NOMO-1 (cell line): ENCODE measurements at regions not wholly inside any gene's neighbourhood (a gene's known extent, or its start where the extent isn't known, plus 50 kb on each side); places are given as distances from the start of the nearest gene placed in this dataset.
A peak's percentile ranks its signal among the peaks of the same experiment; 100 is the strongest.

ENCODE experiments used
- DNase-seq, 2 experiments: peaks; one replicate each; lab custom pipeline; 2025; ENCODE audit not compliant: unreplicated experiment in 2 of 2; lab: John Stamatoyannopoulos, UW

DNA sequence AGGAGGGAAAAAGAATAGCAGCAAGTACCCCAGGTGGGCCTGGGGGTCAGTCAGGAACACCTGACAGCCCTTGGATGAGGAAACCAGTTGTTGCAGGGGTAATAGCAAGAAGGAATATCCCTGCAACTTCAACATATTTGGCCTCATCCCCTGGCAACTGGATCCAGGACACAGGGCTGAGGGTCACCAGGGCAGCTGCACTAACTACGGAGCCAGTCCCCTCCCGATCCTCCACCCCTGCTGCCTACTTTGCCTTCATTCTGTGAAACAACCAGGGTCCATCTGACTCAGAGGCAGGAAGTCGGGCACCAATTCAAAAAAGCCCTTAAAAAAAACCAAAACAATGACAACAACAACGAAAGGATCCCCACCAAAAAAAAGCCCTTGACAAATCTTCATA lies 52.9 kb downstream of the FRMPD3 start:
- no peak for DNase-seq

DNA sequence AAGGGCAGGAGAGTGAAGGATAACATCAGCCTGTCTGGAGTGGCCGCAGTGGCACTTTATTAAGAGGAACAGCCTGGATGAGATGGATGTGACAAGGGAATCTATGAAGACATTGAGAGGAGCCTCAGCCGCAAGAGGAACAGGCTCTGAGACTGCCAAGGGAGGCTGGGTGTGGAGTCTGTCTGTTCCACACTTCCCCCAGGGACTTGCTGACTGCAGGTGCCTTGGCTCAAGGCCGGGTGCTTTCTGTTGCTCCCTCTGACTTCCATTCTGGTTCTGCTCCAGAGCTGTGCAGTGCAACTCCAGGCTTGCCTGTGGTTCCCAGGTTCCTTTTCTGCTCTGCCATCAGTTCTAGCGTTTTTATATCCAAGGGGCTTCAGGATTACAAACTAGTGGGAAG lies 54.6 kb downstream of the FRMPD3 start:
- DNase-seq: no peak

DNA sequence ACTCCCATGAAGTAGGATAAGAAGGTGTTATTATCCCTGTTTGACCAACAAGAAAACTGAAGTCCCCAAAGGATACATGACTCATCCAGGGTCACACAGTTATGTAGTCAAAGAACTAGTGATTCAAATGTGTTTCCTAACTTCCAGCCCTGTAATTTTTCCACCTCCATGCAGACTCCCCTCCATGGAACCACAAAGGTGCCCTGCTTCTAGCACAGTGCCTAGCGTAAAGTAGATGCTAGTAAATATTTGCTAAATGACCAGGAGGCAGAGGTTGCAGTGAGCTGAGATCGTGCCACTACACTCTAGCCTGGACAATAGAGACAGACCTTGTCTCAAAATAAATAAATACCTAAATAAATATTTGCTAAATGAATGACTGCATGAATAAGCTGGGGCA lies 55.8 kb downstream of the FRMPD3 start:
- no peak for DNase-seq

DNA sequence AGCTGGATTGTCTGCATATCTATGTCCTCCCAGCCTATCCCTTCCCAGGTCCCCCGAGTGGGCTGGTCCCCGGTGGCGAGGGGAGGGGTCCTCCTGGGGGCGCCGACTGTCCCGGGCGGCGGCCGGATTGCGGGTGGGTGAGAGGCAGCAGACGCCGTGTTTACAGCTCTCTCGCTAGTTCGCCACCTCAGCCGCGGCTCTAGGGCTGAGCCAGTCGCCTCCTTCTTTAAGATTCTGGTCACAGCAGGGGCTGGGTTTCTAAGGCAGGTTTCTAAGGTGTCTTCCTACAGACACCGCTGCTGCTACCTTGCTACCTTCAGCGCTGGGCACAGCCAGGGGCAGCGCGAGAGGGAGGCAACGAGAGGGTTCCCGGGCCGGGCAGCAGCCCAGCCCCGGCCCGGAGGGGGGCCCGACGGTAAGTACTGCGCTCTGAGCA lies 57.2 kb downstream of the FRMPD3 start:
- DNase-seq: no peak

DNA sequence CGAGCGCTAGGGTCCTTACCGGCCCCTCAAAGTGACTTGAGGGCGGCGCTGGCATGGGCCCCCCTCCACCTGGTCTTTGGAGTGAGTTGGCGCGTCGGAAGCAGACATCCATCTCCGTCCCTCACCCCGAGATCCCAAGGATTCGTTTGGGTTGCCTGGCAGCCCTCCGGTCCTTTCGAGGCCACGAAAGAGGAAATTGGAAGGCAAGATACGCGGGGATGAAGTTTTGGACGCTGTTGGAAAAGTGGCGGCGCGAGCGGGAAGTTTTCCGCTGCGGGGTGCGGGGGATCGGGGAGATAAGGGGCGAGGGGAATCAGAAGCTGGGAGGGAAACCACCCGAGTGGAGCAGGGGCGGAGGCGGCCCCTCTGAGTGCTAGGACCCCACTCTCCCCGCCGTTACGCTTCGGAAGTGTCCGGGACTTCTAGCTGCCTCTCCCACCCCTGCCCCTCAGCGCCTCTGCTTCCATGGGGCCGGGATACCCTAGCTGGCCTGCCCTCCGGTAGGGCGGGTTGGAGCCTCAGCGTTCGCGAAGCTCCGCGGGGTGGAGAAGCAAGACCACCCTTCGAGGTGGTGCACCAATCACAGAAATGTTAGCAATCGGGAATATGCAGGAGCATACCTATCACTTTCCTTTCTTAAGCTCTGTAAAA lies 57.8 kb downstream of the FRMPD3 start:
- DNase-seq: no peak

DNA sequence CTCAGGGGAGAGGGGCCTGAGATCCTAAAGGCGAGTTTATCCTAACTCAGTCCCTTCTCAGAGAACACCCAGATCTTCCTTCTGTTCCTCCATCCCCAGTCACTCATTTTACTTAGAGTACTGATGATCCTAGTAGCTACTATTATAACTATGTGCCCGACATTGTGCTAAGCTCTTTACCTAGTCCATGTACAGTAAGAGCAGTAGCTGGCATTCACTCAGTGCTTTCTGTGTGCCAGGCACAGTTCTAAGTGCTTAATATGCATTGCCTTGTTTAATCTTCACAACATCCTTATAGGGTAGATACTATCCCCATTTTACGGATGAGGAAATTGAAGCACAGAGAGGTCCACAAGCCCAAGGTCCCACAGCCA lies 58.3 kb downstream of the FRMPD3 start:
- no peak for DNase-seq

DNA sequence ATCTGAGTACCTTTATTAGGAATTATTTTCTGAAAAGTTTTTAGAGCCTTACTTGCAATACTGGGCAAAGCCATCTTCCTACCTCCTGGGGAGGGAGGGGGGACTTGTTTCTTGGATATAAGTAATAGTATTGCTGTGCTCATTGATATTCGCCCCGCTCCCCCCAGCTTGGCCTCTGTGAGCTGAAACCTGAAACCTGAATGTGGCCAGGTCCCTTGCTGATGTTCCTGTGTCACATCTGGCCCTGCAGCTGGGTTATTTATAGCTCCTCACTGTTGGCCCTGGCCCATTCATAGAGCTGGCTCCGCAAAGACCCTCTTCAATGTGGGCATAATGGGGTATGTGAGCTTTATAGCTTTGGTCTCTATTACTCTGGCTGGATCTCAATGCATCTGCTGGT lies 59.5 kb downstream of the FRMPD3 start:
- no peak for DNase-seq

DNA sequence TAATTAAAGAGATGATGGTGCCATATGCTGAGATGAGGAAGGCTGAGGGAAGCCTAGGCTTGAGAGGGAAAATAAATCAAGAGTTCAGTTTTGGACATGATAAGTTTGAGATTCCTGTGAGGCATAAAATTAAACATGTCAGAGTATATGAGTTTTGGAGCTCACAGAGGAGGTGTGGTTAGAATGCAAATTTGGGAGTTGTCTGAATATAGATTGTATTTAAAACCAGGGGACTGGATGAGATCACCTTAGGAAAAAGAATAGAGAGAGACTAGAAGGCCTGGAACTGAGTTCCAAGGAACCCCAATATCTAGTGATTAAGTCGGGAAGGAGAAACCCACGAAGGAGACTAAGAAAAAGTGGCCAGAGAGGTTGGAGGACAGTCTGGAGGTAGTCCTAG lies 65.5 kb downstream of the FRMPD3 start:
- DNase-seq: no peak

DNA sequence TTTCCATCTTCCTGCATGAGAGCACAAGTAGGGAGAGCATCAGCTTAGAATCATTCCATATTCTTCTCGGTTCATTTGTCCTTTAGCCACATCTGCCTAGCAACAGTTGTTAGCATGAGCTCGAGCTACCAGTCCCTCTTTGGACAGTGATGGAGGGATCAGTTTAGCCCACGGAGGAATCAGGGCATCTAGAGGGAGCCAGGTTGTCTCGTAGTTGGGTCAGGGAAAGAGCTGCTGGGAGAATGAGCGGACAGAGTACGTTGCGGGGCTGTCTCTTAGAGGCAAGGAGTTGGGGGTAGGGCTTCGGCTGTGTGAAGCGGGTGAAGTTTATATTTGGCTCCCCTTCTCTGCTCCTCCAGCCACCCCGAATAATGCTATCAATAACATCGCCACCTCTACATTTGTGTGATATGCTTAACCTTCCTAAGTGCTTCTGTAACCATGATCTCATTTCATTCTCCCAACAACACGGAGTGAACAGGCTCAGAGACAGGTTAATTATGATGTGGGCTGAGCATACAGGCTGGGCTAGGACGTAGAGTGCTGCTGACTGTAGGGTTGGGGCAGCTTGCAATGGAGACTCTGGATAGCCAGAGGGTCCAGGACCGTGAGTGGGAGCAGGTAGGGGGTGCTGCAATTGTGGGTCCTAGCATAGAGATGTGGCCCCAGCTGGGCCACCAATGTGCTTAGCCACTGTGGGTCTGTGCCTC lies 72.6 kb downstream of the FRMPD3 start:
- no peak for DNase-seq

DNA sequence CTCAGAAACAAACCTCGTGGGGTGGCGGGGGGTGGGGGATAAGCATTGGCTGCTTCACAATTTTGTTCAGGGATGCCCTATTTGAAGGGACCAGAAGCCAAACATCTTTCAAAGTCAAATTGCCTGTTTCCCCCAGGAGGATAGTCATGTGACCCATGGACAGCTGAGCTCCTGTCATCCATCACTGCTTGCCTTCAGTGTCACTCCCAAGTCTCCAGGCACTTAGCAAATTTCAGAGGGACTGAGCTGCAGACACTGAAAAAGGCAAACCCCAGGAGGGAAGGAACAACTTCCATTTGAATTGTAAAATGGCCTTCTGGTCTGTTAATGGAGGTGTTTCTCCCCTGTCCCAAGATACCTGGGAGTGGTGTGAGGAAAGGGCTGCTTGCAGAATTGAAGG lies 73.4 kb downstream of the FRMPD3 start:
- no peak for DNase-seq

DNA sequence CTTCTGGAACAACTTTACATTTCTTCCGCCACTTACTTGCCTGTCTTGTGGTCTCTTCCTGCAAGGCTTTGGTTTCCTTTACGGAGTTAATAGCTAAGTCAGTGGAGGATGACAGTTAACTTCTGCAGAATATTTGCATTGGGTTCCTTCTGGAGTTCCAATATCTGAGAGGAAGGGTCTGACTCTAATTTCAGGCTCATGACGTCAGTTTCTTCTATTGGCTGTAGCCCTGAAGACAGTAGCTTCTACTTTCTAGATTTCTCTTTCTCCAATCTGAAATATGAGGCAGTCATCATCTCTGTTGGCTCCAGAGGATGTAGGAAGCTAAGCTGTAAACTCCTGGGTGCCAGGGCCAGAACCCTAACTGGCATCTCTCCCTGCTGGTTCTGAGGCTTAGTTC lies 76.7 kb downstream of the FRMPD3 start:
- DNase-seq: no peak

DNA sequence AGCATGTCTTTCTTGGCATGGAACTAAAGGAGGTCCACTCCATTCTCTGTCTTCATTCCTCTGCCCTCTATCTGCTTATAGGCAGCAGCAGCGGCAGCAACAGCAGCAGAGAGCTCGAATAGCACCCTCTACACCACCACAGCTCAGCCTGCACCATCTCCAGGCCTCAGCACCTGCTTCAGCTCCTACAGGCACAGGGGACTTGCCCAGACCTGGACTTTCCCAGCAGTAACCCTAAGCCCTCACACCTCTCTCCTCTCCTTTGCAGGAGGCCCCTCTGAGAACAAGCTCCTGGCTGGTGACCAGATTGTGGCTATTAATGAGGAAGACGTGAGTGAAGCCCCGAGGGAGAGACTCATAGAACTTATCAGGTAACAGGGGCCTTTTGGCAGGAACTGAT lies 80.7 kb downstream of the FRMPD3 start:
- DNase-seq: no peak

DNA sequence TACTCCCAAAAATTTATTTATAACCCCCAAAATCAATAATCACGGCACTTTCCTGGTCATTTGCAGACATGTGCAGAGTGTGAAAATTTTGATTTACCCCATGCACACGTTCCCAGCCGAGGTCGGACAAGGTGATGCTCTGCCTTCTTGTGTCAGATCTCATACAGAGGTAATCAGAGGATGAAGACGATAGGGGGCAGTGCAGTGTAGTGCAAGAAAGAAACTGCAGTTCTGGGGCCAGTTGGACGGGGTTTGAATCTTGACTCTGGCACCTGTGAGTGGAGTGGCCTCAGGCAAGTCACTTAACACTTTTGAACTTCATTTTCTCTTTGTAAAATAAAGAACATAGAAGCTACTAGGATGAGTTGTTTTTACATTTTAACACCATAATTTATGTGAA lies 88.4 kb downstream of the FRMPD3 start:
- peak; percentile 10 to 29 for DNase-seq

DNA sequence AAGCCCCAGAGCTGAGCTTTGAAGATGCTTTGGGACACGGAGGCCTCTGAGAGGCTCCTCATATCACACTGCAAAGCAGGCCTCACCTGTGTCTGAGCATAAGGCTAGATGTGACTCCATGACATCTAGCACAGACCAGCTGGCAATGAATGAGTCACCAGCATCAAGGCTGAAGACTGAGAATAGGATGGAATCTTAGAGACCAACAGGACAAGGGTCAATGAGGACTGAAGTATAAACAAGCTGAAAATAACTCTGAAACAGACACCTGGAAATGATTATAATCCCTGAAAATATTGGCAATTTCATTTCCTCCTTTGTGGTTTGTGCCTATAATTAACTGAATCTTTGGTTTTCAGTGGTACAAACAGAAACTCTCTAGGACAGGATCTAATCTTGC lies 87.1 kb upstream of the PRPS1 start:
- no peak for DNase-seq

DNA sequence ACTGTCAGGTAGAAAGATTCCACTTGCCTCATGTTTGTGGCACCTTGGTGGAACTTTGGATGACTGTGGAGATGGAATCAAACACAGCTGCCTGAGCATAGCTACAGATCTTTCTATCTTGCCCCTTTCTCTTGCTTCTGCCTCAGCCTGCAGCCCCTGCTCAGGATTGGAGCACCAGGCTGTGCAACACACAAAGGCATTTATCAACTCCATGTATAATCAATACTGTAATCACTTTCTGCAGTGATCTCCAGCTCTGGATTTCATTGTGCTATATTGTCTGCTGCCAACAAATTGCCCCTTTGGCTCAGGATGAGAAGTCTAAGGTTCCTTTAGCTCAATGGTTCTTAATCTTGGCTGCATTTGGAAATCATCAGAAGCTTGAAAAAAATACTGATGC lies 86.3 kb upstream of the PRPS1 start:
- no peak for DNase-seq

DNA sequence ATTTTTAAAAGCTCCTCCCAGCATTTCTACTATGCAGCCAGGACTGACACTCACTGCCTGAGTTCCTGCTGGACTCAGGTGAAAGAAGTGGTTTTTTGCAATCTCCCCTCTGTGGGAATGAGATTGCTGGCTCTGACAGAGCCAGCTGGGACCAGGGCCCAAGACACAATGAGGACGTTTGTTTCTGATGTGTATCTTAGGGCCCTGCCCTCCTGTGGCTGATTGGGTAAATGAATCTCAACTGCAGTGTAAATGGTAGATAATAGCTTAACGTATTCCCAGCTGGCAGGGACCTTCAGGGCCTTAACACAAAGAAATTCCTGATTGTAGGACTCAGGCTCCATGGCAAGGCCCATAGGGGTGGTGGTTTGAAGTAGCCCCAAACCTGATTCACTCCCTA lies 85.8 kb upstream of the PRPS1 start:
- DNase-seq: no peak

DNA sequence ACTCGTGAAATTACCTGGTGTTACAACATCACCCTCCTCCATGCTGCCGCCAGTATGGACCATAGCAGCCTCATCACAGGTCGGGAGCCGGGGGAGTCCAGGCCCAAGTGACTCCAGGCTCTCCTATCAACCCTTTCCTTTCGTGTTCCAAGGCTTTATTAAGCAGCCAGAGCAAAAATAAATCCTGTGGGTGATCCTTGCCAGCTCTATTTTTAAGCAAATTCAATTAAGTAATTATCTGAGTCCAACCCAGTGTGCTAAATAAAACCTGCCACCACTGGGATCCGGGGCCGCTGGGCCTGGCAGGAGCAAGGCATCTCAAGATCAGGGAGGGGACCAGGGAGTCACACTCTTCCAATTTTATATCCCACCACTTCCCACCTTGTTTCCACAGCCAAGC lies 80.7 kb upstream of the PRPS1 start:
- DNase-seq: no peak

DNA sequence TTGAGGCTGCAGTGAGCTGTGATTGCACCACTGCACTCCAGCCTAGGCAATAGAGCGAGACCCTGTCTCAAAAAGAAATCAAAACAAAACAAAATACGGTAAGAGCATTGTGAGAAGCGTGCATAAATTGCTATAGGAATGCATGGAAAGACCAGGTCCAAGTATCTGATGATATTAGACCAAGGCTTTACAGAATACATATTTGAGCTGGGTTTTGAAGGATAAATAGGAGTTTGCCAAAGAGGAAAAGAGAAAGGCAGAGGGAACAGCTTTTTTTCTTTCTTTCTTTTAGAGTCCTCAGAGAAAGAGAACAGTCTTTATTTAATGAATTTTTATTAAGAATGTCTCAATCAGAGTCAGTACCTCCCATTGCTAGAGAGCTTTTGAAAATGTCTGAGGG lies 79.5 kb upstream of the PRPS1 start:
- DNase-seq: no peak

DNA sequence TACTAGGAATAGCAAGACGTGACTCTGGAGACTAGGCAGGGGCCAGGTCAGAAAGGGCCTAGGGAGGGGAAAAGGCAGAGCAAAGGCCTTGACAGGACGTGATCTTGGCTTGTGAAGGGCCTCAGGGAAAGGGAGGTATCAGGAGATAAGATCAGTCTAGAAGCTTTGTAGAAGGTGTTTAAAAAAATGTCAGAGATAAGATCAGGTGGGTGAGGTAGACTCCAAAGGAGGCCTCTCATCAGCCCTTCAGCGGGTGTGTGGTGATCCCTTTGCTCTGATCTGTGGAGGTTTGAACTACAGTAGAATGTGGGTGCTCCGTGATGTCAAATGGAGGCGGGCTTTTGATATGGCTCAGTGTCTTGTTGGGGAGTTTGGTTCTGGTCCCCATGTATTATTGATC lies 78.8 kb upstream of the PRPS1 start:
- DNase-seq: no peak

DNA sequence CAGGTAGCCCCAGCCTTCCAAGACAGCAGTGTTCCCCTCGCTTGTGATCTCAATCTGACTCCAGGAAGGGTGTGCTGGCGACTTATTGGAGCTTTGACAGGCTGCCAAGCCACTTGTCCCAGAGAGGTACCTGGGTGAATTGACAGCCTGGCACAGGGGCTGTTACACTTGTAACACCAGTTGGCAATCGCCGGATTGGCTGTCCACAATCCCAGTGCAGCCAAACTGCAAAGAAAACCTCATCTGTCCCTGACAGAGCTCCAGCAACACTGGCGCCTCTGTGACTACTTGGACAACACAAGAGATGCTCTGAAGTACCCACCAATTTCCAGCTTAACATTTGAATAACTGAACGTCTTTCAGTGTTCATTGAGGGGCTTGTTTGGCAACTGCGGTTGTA lies 76.8 kb upstream of the PRPS1 start:
- no peak for DNase-seq

DNA sequence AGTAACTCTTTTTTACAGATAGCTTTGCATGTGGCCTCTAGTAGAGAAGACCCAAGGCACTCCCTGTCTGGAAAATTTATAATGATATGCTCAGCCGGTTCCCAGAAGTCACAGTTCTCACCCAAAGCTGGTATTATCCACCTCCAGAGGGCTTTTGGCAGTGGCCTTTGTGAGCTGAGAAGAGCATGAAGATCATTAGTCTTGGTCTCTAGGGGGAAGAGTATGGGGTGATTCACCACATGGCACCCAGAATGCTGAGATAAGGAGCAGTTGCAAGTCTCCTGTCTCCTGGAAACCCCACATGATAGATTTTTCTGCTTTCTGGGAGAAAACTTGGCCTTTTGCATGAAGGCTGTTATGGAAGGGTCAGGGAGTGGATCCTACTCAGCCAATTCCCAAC lies 75.4 kb upstream of the PRPS1 start:
- no peak for DNase-seq

DNA sequence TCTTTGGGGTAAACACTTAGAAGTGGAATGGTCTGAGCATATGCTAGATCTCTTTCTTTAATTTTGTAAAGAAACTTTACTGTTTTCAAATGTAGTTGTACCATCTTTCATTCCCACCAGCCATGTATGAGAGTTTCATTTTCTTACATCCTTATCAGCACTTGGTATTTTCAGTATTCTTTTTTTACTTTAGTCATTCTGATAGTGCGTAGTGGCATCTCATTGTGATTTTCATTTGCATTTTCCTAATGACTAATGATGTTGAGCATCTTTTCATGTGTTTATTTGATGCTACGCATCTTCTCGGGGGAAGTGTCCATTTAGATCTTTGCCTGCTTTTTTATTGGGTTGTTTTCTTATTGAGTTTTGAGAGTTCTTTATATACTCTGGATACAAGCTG lies 71.3 kb upstream of the PRPS1 start:
- DNase-seq: no peak

DNA sequence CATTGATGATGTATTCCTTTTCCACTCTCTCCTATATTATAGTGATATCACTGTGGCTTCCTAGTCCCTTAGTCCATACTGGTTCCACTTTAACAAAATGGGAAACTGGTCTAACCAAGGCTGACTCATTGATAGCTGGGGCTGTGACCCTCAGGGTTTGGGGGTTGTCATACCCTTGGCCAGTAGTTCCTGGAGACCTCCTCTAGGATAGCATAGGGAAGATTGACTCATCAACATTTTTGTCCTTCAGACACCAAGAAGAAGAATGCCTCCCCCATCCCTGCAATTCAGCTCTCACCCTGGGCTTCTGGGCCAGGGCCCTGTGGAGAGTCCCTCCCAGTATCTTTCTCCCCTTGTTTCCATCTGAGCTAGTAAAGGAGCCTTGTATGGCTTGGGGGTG lies 68.8 kb upstream of the PRPS1 start:
- DNase-seq: no peak
